IPS DF 6.9 (cell line): ENCODE measurements at regions not wholly inside any gene's neighbourhood (a gene's known extent, or its start where the extent isn't known, plus 50 kb on each side); places are given as distances from the start of the nearest gene placed in this dataset.
"Not testable (repeated sequence)": the region's sequence is repeated elsewhere in the genome, so short reads cannot be mapped to it uniquely, and the experiment has no call there.

ENCODE experiments used
- DNase-seq: peaks from one replicate; pipeline ENCODE4 v3.0.0-alpha.2; 2013; ENCODE audit warnings: low read depth, low spot score
- H3K27ac ChIP-seq: one replicate; pipeline ENCODE4 v1.5.1; 2013; ENCODE audit warnings: low read length, control low read depth
- H3K27me3 ChIP-seq: 2 replicates; pipeline ENCODE4 v1.6.1; 2013; ENCODE audit warnings: mild to moderate bottlenecking, low read length; ENCODE audit not compliant: control insufficient read depth, insufficient read depth
- H3K36me3 ChIP-seq: 2 replicates; pipeline ENCODE4 v1.6.1; 2013; ENCODE audit warnings: low read length; ENCODE audit not compliant: control insufficient read depth, insufficient read depth
- H3K4me1 ChIP-seq: 2 replicates; pipeline ENCODE4 v1.6.1; 2013; ENCODE audit warnings: low read length; ENCODE audit not compliant: control insufficient read depth, insufficient read depth
- H3K4me3 ChIP-seq: 2 replicates; pipeline ENCODE4 v1.5.1; 2013; ENCODE audit warnings: mild to moderate bottlenecking, low read length
- H3K9me3 ChIP-seq: 2 replicates; pipeline ENCODE4 v1.6.1; 2013; ENCODE audit warnings: low read length, inconsistent platforms; ENCODE audit not compliant: control insufficient read depth, insufficient read depth
- whole genome bisulfite sequencing: extraction: QIAGEN DNeasy Blood & Tissue Kit; methylation state at CpG from one replicate; pipeline ENCODE4 v1.1.7; 2013; ENCODE audit warnings: mixed read lengths, missing lambda C conversion rate; ENCODE audit not compliant: insufficient read length, insufficient coverage; 5-methylcytosine and 5-hydroxymethylcytosine counted together

DNA sequence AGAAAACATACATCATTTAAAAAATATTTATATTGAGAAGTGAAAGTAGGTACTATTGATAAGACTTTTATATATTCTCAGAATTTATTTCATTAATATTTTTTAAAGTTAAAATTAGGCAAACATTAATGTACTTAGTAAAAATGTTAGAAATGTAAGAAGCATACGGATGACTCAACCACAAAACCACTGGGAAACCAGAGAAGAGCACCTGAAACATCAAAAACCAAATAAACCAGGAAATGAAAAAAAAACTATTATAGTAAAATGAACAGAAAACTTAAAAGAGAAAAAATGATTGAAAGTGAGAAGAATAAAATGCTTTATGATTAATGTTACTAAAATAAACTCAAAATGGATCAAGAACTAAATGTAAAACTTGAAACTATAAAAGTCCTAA is 233.2 kb upstream of the DAB2 start:
- no peak overlapping the region for H3K27ac ChIP-seq
- WGBS, result no CpG with 5 or more reads among the region's 1 CpG

DNA sequence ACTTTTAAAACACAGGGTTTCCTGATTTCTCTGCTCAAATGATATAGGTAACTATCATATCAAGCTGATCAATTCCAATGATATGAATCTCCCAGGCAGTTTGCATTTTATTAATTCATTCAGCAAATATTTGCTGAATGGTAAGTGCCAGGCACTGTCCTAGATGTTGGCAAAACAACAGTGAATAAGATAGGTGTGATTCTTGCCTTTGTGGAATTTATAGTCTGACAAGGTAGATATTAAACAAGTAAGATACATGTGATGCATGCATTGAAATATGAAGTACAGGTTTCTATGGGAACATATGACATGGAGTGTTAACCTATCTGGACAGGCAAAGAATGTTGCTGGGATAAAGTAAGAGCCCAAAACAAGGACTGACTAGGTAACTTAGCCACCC is 231.8 kb upstream of the DAB2 start:
- no peak for DNase-seq
- Histone ChIP-seq H3K9me3 (no peaks in the 10 kb centered on the region), H3K27me3 (no peaks in the 10 kb centered on the region), H3K4me3 (no peak overlapping the region), H3K27ac (no peak overlapping the region), H3K4me1 (no peaks in the 10 kb centered on the region), H3K36me3 (no peaks in the 10 kb centered on the region)

More for the DNA sequence above, 233.2 kb upstream of the DAB2 start:
- Histone ChIP-seq H3K36me3 (no peaks in the 10 kb centered on the region), H3K4me1 (no peaks in the 10 kb centered on the region), H3K4me3 (no peak overlapping the region), H3K27me3 (no peaks in the 10 kb centered on the region), H3K9me3 (no peaks in the 10 kb centered on the region)
- DNase-seq, result no peak

- Histone ChIP-seq H3K4me1 (no peaks in the 10 kb centered on the region), H3K27ac (no peak overlapping the region), H3K36me3 (no peaks in the 10 kb centered on the region), H3K9me3 (no peaks in the 10 kb centered on the region), H3K27me3 (no peaks in the 10 kb centered on the region), H3K4me3 (no peak overlapping the region)
- no peak for DNase-seq
- WGBS, result no CpG with 5 or more reads among the region's 4 CpGs
These were observed 229.9 kb upstream of the DAB2 start for GRCh38 chr5:39654715-39655114.

- H3K9me3 ChIP-seq, H3K4me1 ChIP-seq, H3K4me3 ChIP-seq: not testable (repeated sequence)
These were observed 227.7 kb upstream of the DAB2 start for GRCh38 chr5:39652481-39652880.

DNA sequence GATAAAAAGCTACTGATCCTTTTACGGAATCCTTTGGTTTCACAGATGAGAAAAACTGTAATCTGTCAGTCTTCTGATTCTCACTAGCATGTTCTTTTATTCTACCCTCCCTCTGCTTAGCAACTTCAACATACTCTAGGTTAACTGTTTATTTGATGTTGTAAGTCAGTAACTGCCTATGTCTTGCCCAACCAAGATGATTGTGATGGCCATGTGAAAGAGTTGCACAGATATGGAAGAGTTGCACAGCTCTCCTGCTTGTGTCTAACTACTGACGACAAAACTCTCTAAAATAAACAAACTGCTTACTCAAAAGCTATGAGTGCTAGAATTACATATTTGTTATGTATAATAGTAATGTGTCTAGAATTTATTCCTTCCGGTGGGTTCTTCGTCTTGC is 227.3 kb upstream of the DAB2 start:
- Histone ChIP-seq H3K27me3 (no peaks in the 10 kb centered on the region), H3K27ac (no peak overlapping the region), H3K4me1 (no peaks in the 10 kb centered on the region), H3K9me3 (no peaks in the 10 kb centered on the region), H3K36me3 (no peaks in the 10 kb centered on the region), H3K4me3 (no peak overlapping the region)
- WGBS, result no CpG with 5 or more reads among the region's 4 CpGs
- no peak for DNase-seq

More at GRCh38 chr5:39652481-39652880, 227.7 kb upstream of the DAB2 start:
- not testable (repeated sequence) for H3K27ac ChIP-seq, H3K36me3 ChIP-seq, H3K27me3 ChIP-seq, DNase-seq
- WGBS, result no CpG with 5 or more reads among the region's 6 CpGs

DNA sequence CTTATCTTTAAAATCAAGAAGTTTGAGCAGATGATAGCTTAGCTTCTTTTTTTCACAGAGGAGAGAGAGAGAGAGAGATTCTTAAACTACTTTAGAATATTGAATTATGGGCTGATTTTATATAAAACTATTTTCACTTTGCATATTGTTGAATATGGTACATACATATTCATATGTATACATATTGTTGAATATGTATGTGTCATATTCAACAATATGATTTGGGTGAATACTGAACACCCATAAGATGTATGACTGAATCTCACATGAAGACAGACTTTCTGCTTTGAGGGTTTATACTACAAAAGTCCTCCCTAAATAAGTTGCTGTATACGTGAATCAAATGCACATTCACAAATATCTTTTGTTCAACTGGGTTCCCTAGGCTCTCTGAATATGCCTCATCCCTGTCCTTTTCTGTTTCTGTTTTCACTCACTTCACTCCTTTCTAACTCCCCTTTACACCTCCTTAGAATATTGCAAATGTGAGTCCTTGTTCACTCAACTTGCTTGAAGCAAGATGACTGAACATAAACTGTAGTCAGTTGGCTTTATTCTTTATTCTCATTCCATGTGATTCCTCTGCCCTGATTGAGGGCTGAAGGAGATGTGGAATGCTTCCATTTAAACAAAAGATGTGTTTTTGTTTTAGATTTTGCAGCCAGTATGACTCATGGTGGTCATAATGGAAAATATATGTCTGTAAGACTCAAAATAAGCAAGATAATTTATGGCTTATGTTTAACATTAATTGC is 225.4 kb upstream of the DAB2 start:
- Histone ChIP-seq H3K4me1 (no peaks in the 10 kb centered on the region), H3K9me3 (no peaks in the 10 kb centered on the region), H3K27ac (no peak overlapping the region), H3K36me3 (no peaks in the 10 kb centered on the region), H3K4me3 (no peak overlapping the region), H3K27me3 (no peaks in the 10 kb centered on the region)
- DNase-seq, result no peak
- WGBS, result no CpG with 5 or more reads among the region's 1 CpG

DNA sequence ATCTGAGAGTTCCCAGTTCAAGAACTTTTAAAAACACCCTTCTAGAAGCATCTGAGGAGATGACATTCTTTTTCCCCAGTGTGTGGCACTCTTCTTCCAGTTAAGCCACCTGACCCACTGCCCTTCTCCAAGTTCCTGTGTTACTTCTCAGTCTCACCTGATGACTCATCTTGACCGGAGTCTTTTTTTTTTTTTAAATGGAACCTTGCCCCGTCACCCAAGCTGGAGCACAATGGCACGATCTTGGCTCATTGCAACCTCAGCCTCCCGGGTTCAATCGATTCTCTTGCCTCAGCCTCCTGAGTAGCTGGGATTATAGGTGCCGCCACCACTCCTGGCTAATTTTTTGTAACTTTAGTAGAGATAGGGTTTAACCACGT is 224.1 kb upstream of the DAB2 start:
- Histone ChIP-seq H3K27ac (no peak overlapping the region), H3K4me3 (no peak overlapping the region), H3K4me1 (no peaks in the 10 kb centered on the region), H3K36me3 (no peaks in the 10 kb centered on the region), H3K9me3 (no peaks in the 10 kb centered on the region), H3K27me3 (no peaks in the 10 kb centered on the region)
- DNase-seq, result no peak
- WGBS, result no CpG with 5 or more reads among the region's 7 CpGs

GRCh38 chr5:39648085-39648847 is 223.5 kb upstream of the DAB2 start:
- Histone ChIP-seq H3K9me3 (no peaks in the 10 kb centered on the region), H3K4me1 (no peaks in the 10 kb centered on the region), H3K4me3 (no peak overlapping the region), H3K27me3 (no peaks in the 10 kb centered on the region), H3K36me3 (no peaks in the 10 kb centered on the region), H3K27ac (no peak overlapping the region)
- no CpG with 5 or more reads among the region's 3 CpGs for WGBS
- no peak for DNase-seq

GRCh38 chr5:39640552-39640951 is 215.8 kb upstream of the DAB2 start:
- Histone ChIP-seq H3K4me3 (no peak overlapping the region), H3K27me3 (no peaks in the 10 kb centered on the region), H3K4me1 (no peaks in the 10 kb centered on the region), H3K9me3 (no peaks in the 10 kb centered on the region), H3K27ac (no peak overlapping the region), H3K36me3 (no peaks in the 10 kb centered on the region)
- WGBS, result no CpG with 5 or more reads among the region's 1 CpG
- no peak for DNase-seq

DNA sequence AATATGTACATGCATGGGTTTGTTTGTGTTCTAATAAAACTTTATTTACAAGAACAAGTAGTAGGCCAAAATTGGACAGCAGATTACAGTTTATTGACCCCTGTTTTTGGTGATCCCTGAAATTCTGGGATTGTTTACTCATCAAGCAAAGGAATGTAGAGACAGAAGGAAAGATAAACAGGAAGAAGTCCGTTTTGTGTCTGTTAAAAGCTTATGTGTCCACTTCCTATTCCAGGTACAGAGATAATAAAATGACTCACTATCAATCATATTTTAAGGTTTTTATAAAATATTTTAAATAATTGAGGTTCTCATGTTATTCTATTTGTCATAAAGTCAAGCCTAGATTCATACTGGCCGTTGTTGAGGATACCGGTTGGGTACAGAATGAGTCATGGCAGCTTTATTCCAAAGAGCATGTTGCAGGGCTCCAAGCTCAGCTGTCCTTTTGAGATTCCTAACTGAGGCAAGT is 214.9 kb upstream of the DAB2 start:
- Histone ChIP-seq H3K27ac (no peak overlapping the region), H3K27me3 (no peaks in the 10 kb centered on the region), H3K9me3 (no peaks in the 10 kb centered on the region), H3K4me3 (no peak overlapping the region), H3K36me3 (no peaks in the 10 kb centered on the region), H3K4me1 (no peaks in the 10 kb centered on the region)
- no CpG with 5 or more reads among the region's 3 CpGs for WGBS
- DNase-seq, result no peak

DNA sequence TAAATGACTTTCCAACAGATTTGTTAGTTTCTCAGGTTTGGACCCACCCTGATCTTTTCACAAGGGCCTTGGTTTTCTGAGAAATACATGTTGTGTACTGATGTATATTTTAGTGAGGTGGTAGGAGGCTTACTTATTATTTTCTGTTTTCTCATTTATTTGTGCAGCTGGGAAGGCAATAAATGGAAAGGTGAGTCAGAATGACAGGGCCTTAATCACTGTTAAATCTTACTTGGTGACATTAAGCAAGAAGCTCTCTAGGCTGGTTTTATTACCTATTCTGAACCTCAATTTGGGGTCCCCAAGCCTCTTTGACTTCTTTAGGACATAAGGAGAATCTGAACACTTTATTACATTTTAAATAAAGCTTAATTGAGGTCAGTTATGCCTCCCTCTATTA is 214.0 kb upstream of the DAB2 start:
- H3K36me3 ChIP-seq, result no peaks in the 10 kb centered on the region
- no peak for DNase-seq

More for the DNA sequence above, 214.0 kb upstream of the DAB2 start:
- Histone ChIP-seq H3K4me1 (no peaks in the 10 kb centered on the region), H3K9me3 (no peaks in the 10 kb centered on the region), H3K4me3 (no peak overlapping the region), H3K27ac (no peak overlapping the region), H3K27me3 (no peaks in the 10 kb centered on the region)
